HEK293 (cell line): ENCODE measurements at regions not wholly inside any gene's neighbourhood (a gene's known extent, or its start where the extent isn't known, plus 50 kb on each side); places are given as distances from the start of the nearest gene placed in this dataset.

Experiments used
- CTCF ChIA-PET: fragments of 350-600 bp; formaldehyde crosslinking; extraction: SDS; loops from one replicate; lab custom pipeline; 2021; ENCODE audit warnings: antibody characterized with exemption; lab: Yijun Ruan, JAX
- POLR2A ChIA-PET: fragments of 300-600 bp; formaldehyde crosslinking; extraction: SDS; loops from one replicate; lab custom pipeline; 2020; ENCODE audit warnings: antibody characterized with exemption, inconsistent platforms; lab: Yijun Ruan, JAX
- H3K27ac ChIP-seq: fragments of 200-500 bp; sonication (Bioruptor generic); 2 replicates; pipeline ENCODE4 v1.5.1; 2014; ENCODE audit warnings: low read depth, low read length, control low read depth, inconsistent platforms; ENCODE audit errors: extremely low read depth
- H3K36me3 ChIP-seq, 2 experiments: fragments of 200-500 bp in 1 of 2; sonication (Bioruptor generic) in 1 of 2; 1 replicate in 1 of 2; 2 replicates in 1 of 2; pipeline ENCODE4 v1.5.1; 2014 to 2017; ENCODE audit warnings: inconsistent platforms in 2 of 2, low read length in 2 of 2; ENCODE audit not compliant: control insufficient read depth in 2 of 2, insufficient read depth in 1 of 2
- H3K4me1 ChIP-seq: fragments of 200-500 bp; sonication (Bioruptor generic); 2 replicates; pipeline ENCODE4 v1.5.1; 2014; ENCODE audit warnings: mild to moderate bottlenecking, low read length, inconsistent platforms; ENCODE audit not compliant: control insufficient read depth, insufficient read depth
- H3K4me3 ChIP-seq: 2 replicates; pipeline ENCODE4 v1.5.1; 2011; ENCODE audit warnings: low read depth, mild to moderate bottlenecking, control low read depth, low read length, moderate library complexity
- H3K9me3 ChIP-seq: fragments of 200-500 bp; sonication (Bioruptor generic); 2 replicates; pipeline ENCODE4 v1.5.1; 2014; ENCODE audit warnings: low read depth, low read length, inconsistent platforms; ENCODE audit not compliant: control insufficient read depth, insufficient read depth
- ATF2 ChIP-seq: fragments of 450-650 bp; formaldehyde crosslinking; IDR thresholded peaks from 2 replicates; pipeline ENCODE4 v1.5.1; 2016; ENCODE audit warnings: missing biosample characterization, missing genetic modification characterization, low read depth
- BCL11A ChIP-seq: fragments of 450-650 bp; formaldehyde crosslinking; IDR thresholded peaks from 2 replicates; pipeline ENCODE4 v1.5.1; 2016; ENCODE audit warnings: low read depth, missing biosample characterization, missing genetic modification characterization
- BCL11B ChIP-seq: fragments of 450-650 bp; formaldehyde crosslinking; IDR thresholded peaks from 2 replicates; pipeline ENCODE4 v1.5.1; 2016; ENCODE audit warnings: low read depth, missing biosample characterization, missing genetic modification characterization
- ELK4 ChIP-seq: IDR thresholded peaks from 2 replicates; pipeline ENCODE4 v1.6.1; 2011; ENCODE audit warnings: mild to moderate bottlenecking, low read depth, low read length, borderline replicate concordance
- HOXD13 ChIP-seq: sonication (generic); formaldehyde crosslinking; IDR thresholded peaks from 2 replicates; pipeline ENCODE4 v1.8.0; 2022; ENCODE audit warnings: missing genetic modification reagents, borderline replicate concordance
- KLF8 ChIP-seq: fragments of 450-650 bp; formaldehyde crosslinking; IDR thresholded peaks from 2 replicates; pipeline ENCODE4 v1.5.1; 2016; ENCODE audit warnings: missing biosample characterization, missing genetic modification characterization
- OSR2 ChIP-seq: fragments of 450-650 bp; formaldehyde crosslinking; IDR thresholded peaks from 2 replicates; pipeline ENCODE4 v1.5.1; 2016; ENCODE audit warnings: missing biosample characterization, missing genetic modification characterization
- SCRT2 ChIP-seq: fragments of 450-650 bp; formaldehyde crosslinking; IDR thresholded peaks from 2 replicates; pipeline ENCODE4 v1.5.1; 2016; ENCODE audit warnings: missing biosample characterization, missing genetic modification characterization
- ZFP3 ChIP-seq: fragments of 450-650 bp; formaldehyde crosslinking; IDR thresholded peaks from 2 replicates; pipeline ENCODE4 v1.5.1; 2016; ENCODE audit warnings: low read depth, missing biosample characterization, missing genetic modification characterization
- ZNF24 ChIP-seq: fragments of 450-650 bp; formaldehyde crosslinking; IDR thresholded peaks from 2 replicates; pipeline ENCODE4 v1.5.1; 2016; ENCODE audit warnings: missing biosample characterization, missing genetic modification characterization
- ZNF274 ChIP-seq, 2 experiments: fragments of 200-500 bp in 1 of 2; fragments of 450-650 bp in 1 of 2; sonication (Bioruptor generic) in 1 of 2; formaldehyde crosslinking in 1 of 2; IDR thresholded peaks; 2 replicates each; pipeline versions ENCODE4 v1.5.1 to v1.6.1; 2014 to 2016; ENCODE audit warnings: borderline replicate concordance in 1 of 2, inconsistent platforms in 1 of 2, low read length in 1 of 2, missing biosample characterization in 1 of 2, missing genetic modification characterization in 1 of 2
- ZNF280C ChIP-seq: fragments of 450-650 bp; formaldehyde crosslinking; IDR thresholded peaks from 2 replicates; pipeline ENCODE4 v1.5.1; 2016; ENCODE audit warnings: missing biosample characterization, missing genetic modification characterization
- ZNF335 ChIP-seq: fragments of 450-650 bp; formaldehyde crosslinking; conservative IDR thresholded peaks from 2 replicates; pipeline ENCODE4 v1.5.1; 2016; ENCODE audit warnings: missing biosample characterization, missing genetic modification characterization
- ZNF37A ChIP-seq: fragments of 450-650 bp; IDR thresholded peaks from 2 replicates; pipeline ENCODE4 v1.5.1; 2018; ENCODE audit warnings: missing biosample characterization, missing genetic modification characterization
- ZNF423 ChIP-seq: fragments of 450-650 bp; formaldehyde crosslinking; IDR thresholded peaks from 2 replicates; pipeline ENCODE4 v1.5.1; 2016; ENCODE audit warnings: missing biosample characterization, missing genetic modification characterization
- ZNF518A ChIP-seq: fragments of 450-650 bp; formaldehyde crosslinking; conservative IDR thresholded peaks from 2 replicates; pipeline ENCODE4 v1.5.1; 2016; ENCODE audit warnings: low read depth, missing biosample characterization, missing genetic modification characterization
- ZNF561 ChIP-seq: fragments of 450-650 bp; IDR thresholded peaks from 2 replicates; pipeline ENCODE4 v1.5.1; 2018; ENCODE audit warnings: missing biosample characterization, missing genetic modification characterization, borderline replicate concordance
- ZNF626 ChIP-seq: fragments of 450-650 bp; sonication (Bioruptor Pico); formaldehyde crosslinking; IDR thresholded peaks from 2 replicates; pipeline ENCODE4 v1.5.1; 2018; ENCODE audit warnings: missing biosample characterization, missing genetic modification characterization, inconsistent platforms
- ZNF747 ChIP-seq: fragments of 450-650 bp; formaldehyde crosslinking; IDR thresholded peaks from 2 replicates; pipeline ENCODE4 v1.5.1; 2016; ENCODE audit warnings: missing biosample characterization, missing genetic modification characterization
- ZNF768 ChIP-seq: fragments of 450-650 bp; formaldehyde crosslinking; IDR thresholded peaks from 2 replicates; pipeline ENCODE4 v1.5.1; 2018; ENCODE audit warnings: missing biosample characterization, mild to moderate bottlenecking, missing genetic modification characterization
- ZNF792 ChIP-seq: fragments of 450-650 bp; formaldehyde crosslinking; IDR thresholded peaks from 2 replicates; pipeline ENCODE4 v1.5.1; 2016; ENCODE audit warnings: missing biosample characterization, missing genetic modification characterization
- ZSCAN23 ChIP-seq: fragments of 450-650 bp; formaldehyde crosslinking; IDR thresholded peaks from 2 replicates; pipeline ENCODE4 v1.5.1; 2016; ENCODE audit warnings: missing biosample characterization, missing genetic modification characterization

GRCh38 chr4:123892368-123892976 is 495.9 kb downstream of the SPRY1 start:
- CTCF ChIA-PET = interaction anchor here (0.6 to 0.8 kb wide), 2 partner anchors 798 to 899 kb away, joined by 3 to 4 read pairs; no protein-coding TSS in a partner anchor
- Histone ChIP-seq H3K4me1 (no peaks in the 10 kb centered on the region), H3K27ac (no peak overlapping the region), H3K4me3 (no peak overlapping the region)
- POLR2A ChIA-PET = no interaction called here
- TF ChIP-seq ELK4 = no peak
- TF ChIP-seq ZNF24 (tag by site-specific recombination) = no peak
- no peak for TF ChIP-seq SCRT2 (tag by site-specific recombination)
- no peak for TF ChIP-seq ZNF280C
- no peak for TF ChIP-seq ZFP3
- TF ChIP-seq KLF8 (tag by site-specific recombination) = no peak
- no peak for TF ChIP-seq BCL11B (tag by site-specific recombination)
- TF ChIP-seq, all 188 proteins: peak for 0
- H3K36me3 ChIP-seq = no peaks in the 10 kb centered on the region
- H3K9me3 ChIP-seq = no peaks in the 10 kb centered on the region

GRCh38 chr4:123893011-123893981 is 496.7 kb downstream of the SPRY1 start:
- POLR2A ChIA-PET = no interaction called here
- CTCF ChIA-PET = interaction anchor here (0.8 kb wide), 1 partner anchor 799 kb away, joined by 4 read pairs; no protein-coding TSS in a partner anchor

GRCh38 chr4:123896446-123897071 is 500.0 kb downstream of the SPRY1 start:
- Histone ChIP-seq H3K4me1 (no peaks in the 10 kb centered on the region), H3K4me3 (no peak overlapping the region), H3K27ac (no peak overlapping the region), H3K36me3 (no peaks in the 10 kb centered on the region), H3K9me3 (no peaks in the 10 kb centered on the region)
- ChIA-PET CTCF (no interaction called here), POLR2A (no interaction called here)
- TF ChIP-seq ATF2 = no peak
- no peak for TF ChIP-seq ZNF518A
- no peak for TF ChIP-seq ZNF423

More at GRCh38 chr4:123893011-123893981, 496.7 kb downstream of the SPRY1 start:
- Histone ChIP-seq H3K27ac (no peak overlapping the region), H3K4me1 (no peaks in the 10 kb centered on the region), H3K9me3 (no peaks in the 10 kb centered on the region), H3K4me3 (no peak overlapping the region), H3K36me3 (no peaks in the 10 kb centered on the region)
- TF ChIP-seq ZNF768 (tag by site-specific recombination) (no peak), ZNF747 (tag by site-specific recombination) (no peak), BCL11A (tag by site-specific recombination) (no peak), ZNF37A (no peak), ZNF792 (tag by site-specific recombination) (no peak), ZNF626 (no peak), ZNF335 (tag by site-specific recombination) (no peak), OSR2 (no peak), ZNF274 (IDR thresholded peaks at IDR 0.05; ENCODE audit: low read length) (no peak), ZNF274 (tag by site-specific recombination; IDR thresholded peaks at IDR 0.05; ENCODE audit: borderline replicate concordance) (no peak), ZNF561 (tag by site-specific recombination) (no peak), ZSCAN23 (no peak), HOXD13 (no peak)
